Osteoblast (primary cell): ENCODE measurements at regions not wholly inside any gene's neighbourhood (a gene's known extent, or its start where the extent isn't known, plus 50 kb on each side); places are given as distances from the start of the nearest gene placed in this dataset.

Experiments used
- DNase-seq: peaks from one replicate; pipeline ENCODE4 v3.0.0; 2011; ENCODE audit warnings: low spot score, mixed read lengths; ENCODE audit not compliant: insufficient read length; ENCODE audit errors: missing footprints
- H2AFZ ChIP-seq: 2 replicates; pipeline ENCODE4 v1.6.0; 2011; ENCODE audit warnings: mild to moderate bottlenecking, low read length
- H3K27ac ChIP-seq: 2 replicates; pipeline ENCODE4 v1.5.1; 2011; ENCODE audit warnings: mild to moderate bottlenecking, low read depth, low read length, moderate library complexity
- H3K27me3 ChIP-seq: 2 replicates; pipeline ENCODE4 v1.6.0; 2012; ENCODE audit warnings: mild to moderate bottlenecking, control low read depth, inconsistent platforms, low read length, moderate library complexity; ENCODE audit not compliant: insufficient read depth
- H3K36me3 ChIP-seq: 2 replicates; pipeline ENCODE4 v1.5.1; 2011; ENCODE audit warnings: mild to moderate bottlenecking, low read length, control low read depth, moderate library complexity; ENCODE audit not compliant: insufficient read depth
- H3K4me1 ChIP-seq: 2 replicates; pipeline ENCODE4 v1.5.1; 2011; ENCODE audit warnings: mild to moderate bottlenecking, low read length, control low read depth, moderate library complexity; ENCODE audit not compliant: insufficient read depth
- H3K4me2 ChIP-seq: 2 replicates; pipeline ENCODE4 v1.6.0; 2011; ENCODE audit warnings: mild to moderate bottlenecking, low read length; ENCODE audit not compliant: insufficient read depth
- H3K4me3 ChIP-seq: fragments of 200-600 bp; sonication (generic); 3 replicates; pipeline ENCODE4 v1.5.1; 2012; ENCODE audit warnings: mild to moderate bottlenecking, low read length, inconsistent platforms; ENCODE audit not compliant: insufficient read depth
- H3K79me2 ChIP-seq: 2 replicates; pipeline ENCODE4 v1.6.0; 2012; ENCODE audit warnings: mild to moderate bottlenecking, low read length, control low read depth, inconsistent platforms; ENCODE audit not compliant: insufficient read depth
- H3K9me3 ChIP-seq: 2 replicates; pipeline ENCODE4 v1.5.1; 2011; ENCODE audit warnings: low read depth, low read length, control low read depth
- H4K20me1 ChIP-seq: 2 replicates; pipeline ENCODE4 v1.6.0; 2012; ENCODE audit warnings: mild to moderate bottlenecking, low read length, control low read depth; ENCODE audit not compliant: insufficient read depth
- CTCF ChIP-seq: IDR thresholded peaks from 2 replicates; pipeline ENCODE4 v1.5.1; 2011; ENCODE audit warnings: mild to moderate bottlenecking, low read depth, low read length, moderate library complexity; ENCODE audit errors: extremely low read depth

GRCh38 chr1:104408268-104408667 is 658.6 kb downstream of the AMY1C start:
- H4K20me1 ChIP-seq = no peaks in the 10 kb centered on the region
- H3K9me3 ChIP-seq = no peaks in the 10 kb centered on the region
- H2AFZ ChIP-seq = no peak overlapping the region
- H3K36me3 ChIP-seq = no peaks in the 10 kb centered on the region
- no peaks in the 10 kb centered on the region for H3K79me2 ChIP-seq
- no peak overlapping the region for H3K27ac ChIP-seq
- H3K27me3 ChIP-seq = no peaks in the 10 kb centered on the region
- no peak for TF ChIP-seq CTCF
- no peaks in the 10 kb centered on the region for H3K4me1 ChIP-seq
- DNase-seq = no peak
- no peak overlapping the region for H3K4me3 ChIP-seq
- no peak overlapping the region for H3K4me2 ChIP-seq

- TF ChIP-seq CTCF = no peak
- no peaks in the 10 kb centered on the region for H3K9me3 ChIP-seq
- H3K36me3 ChIP-seq = no peaks in the 10 kb centered on the region
- H3K79me2 ChIP-seq = no peaks in the 10 kb centered on the region
- no peak overlapping the region for H3K4me3 ChIP-seq
- H3K4me2 ChIP-seq = no peak overlapping the region
- no peak for DNase-seq
- no peaks in the 10 kb centered on the region for H4K20me1 ChIP-seq
- no peaks in the 10 kb centered on the region for H3K4me1 ChIP-seq
- no peaks in the 10 kb centered on the region for H3K27me3 ChIP-seq
- no peak overlapping the region for H3K27ac ChIP-seq
- H2AFZ ChIP-seq = no peak overlapping the region
Observed at GRCh38 chr1:104435255-104435654, 685.6 kb downstream of the AMY1C start.

- no peak overlapping the region for H3K4me3 ChIP-seq
- no peaks in the 10 kb centered on the region for H3K36me3 ChIP-seq
- H3K27me3 ChIP-seq = no peaks in the 10 kb centered on the region
- no peaks in the 10 kb centered on the region for H4K20me1 ChIP-seq
- H2AFZ ChIP-seq = no peak overlapping the region
- no peak for TF ChIP-seq CTCF
- no peak overlapping the region for H3K4me2 ChIP-seq
- no peaks in the 10 kb centered on the region for H3K4me1 ChIP-seq
- no peak overlapping the region for H3K27ac ChIP-seq
- no peak for DNase-seq
- H3K9me3 ChIP-seq = no peaks in the 10 kb centered on the region
- H3K79me2 ChIP-seq = no peaks in the 10 kb centered on the region
Observed at GRCh38 chr1:104440011-104440410, 690.3 kb downstream of the AMY1C start.

DNA sequence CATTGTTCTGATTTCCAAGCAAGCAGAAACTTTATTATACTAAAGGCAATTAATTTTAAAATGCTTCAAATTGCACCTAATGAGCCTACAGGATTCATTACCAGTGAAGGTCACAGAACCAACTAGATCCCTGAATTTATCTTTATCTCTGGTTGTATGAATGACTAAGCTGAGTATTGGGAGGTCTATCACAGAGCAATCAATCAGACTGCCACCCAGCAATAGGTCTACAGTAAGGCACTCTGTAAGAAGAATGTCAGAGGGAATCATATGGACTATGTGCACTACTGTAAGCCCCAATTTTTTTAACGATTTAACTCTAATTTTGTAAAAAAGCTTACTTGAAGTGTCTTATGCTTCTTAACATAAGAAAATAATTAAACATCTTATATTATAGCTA is 707.0 kb downstream of the AMY1C start:
- Histone ChIP-seq H3K36me3 (no peaks in the 10 kb centered on the region), H3K79me2 (no peaks in the 10 kb centered on the region), H3K27ac (no peak overlapping the region), H3K4me3 (no peak overlapping the region), H3K4me1 (no peaks in the 10 kb centered on the region), H3K4me2 (no peak overlapping the region), H3K27me3 (no peaks in the 10 kb centered on the region), H2AFZ (no peak overlapping the region), H3K9me3 (peaks cover 4% of the 10 kb centered on the region), H4K20me1 (no peaks in the 10 kb centered on the region)
- no peak for TF ChIP-seq CTCF
- no peak for DNase-seq
